IPS DF 4.7 (cell line): ENCODE measurements at regions not wholly inside any gene's neighbourhood (a gene's known extent, or its start where the extent isn't known, plus 50 kb on each side); places are given as distances from the start of the nearest gene placed in this dataset.
"Not testable (repeated sequence)": the region's sequence is repeated elsewhere in the genome, so short reads cannot be mapped to it uniquely, and the experiment has no call there.

Source experiments
- DNase-seq: peaks from one replicate; pipeline ENCODE4 v3.0.0-alpha.2; 2013; ENCODE audit warnings: low spot score; ENCODE audit errors: extremely low read depth

DNA sequence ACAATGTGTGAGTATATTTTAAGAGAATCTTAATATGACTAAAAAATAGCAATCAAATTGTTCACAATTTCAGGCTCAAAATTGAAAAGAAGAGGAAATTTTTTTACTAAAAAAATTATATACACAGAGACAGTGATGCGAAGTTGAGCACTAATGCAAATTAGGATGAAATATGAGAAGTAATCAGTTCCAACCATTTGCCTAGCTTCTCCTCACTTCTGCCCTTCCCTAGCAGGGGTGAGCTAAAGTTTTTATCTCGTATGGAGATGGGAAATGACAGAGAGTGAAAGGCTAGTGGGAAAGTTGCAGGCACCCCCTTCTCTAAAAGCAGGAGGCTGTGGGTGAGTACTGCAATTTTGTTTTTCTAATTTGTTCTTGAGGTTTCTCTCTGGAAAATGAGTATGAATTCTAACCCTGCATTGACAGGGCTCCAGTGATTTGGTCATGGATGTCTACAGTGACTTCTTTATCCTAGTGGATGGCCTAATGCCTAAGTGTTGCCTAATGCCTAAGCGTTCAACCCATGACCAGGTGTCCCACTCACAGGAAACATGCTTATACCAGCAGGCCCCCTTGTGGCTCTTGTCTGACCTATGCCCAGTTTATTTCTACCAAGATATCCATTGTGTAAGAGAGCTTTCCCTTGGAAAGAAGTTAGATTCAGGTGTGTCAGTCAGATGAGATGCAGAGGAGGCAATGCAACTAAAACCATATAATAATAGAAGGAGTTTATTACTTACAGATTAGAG lies 78.0 kb upstream of the HNMT start:
- no peak for DNase-seq

DNA sequence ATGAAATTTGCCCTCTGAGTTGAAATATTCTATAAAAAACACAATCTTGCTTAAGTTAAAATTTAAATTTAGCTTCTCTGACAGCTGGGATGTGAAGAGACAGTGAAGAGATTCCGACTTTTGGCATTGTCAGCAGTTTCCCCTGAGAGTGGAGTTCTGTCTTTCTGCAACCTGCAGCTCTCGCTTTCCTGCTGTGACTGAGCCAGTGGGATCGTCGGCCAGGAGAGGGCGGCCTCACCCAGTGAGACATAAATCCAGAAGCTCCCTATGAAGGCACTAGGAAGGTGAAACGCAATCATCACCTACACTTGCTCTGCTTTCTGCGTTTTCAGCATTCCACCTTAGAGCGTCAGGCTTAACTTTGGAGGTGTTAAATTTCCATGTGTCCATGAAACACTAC lies 75.4 kb upstream of the HNMT start:
- DNase-seq: peak; percentile 38

DNA sequence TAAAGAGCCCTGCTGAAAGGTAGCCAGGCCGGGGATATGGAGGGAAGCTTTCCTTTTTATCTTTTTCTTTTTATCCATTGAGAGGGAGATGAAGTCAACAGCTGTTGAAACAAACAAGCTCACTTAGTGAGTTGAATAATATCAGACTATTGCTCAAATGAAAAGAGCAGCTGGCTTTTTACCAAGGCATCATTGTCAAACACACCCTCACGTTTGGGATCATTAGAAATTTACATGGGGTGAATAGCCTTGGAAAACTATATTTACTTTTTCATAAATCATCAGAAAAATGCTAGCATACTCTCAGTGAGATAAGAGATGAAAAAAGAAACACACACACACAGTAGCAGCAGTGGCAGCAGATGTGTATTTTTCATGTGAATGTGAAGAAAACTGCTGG lies 71.5 kb upstream of the HNMT start:
- DNase-seq: no peak

DNA sequence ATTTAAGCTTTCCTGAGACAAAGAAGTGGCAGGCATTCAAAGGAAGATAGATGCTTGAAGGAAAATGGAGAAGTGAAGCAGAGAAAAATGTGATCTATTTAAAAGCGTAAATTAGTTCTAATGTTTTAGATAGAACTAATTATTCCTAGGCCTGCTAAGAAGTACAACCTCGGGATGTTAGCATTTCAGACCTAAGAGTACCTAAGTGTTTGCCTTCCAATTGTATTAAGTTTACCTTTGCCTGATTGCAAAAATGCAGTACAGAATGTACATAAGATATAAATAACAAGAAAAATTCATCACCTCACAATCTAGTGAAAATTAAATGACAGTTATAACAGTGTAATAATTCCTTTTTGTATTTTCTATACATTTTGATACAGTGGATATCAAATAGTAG lies 71.1 kb upstream of the HNMT start:
- no peak for DNase-seq

DNA sequence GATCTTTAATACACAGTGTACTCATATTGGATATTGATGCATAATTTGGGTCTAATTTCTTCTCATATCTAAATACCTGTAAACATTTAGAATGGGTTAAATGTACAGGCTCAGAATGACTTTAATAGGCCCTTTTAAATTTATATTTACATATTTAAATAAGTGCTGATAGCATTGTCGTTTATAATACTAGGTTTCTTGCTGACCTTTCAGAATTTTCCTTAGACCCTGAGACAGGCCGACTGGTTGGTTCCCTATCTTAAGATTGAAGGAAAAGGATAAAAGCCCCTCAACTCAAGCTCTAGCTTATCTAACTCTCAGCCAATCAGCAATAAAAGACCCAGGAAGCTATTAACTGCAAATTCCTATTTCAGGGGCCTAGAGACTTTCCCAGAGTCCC lies 67.8 kb upstream of the HNMT start:
- DNase-seq: no peak

DNA sequence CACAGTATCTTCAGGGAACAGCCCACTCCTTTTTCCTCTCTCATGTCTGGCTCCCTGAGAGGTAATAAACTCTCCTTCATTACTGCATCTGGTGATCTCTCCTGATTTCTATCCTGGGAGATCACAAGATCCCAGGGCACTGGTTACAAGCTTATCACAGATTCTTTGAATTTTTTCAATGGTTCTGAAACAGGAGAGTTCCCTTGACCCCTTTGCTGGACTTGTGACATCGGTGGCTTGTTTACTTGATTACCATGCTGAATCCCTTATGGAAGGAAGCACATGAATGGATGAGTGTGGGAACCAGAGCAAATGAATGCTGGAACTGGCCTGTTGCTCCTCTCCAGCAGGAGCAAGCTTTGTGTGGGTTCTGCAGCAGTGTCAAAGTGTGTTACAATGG lies 67.2 kb upstream of the HNMT start:
- no peak for DNase-seq

DNA sequence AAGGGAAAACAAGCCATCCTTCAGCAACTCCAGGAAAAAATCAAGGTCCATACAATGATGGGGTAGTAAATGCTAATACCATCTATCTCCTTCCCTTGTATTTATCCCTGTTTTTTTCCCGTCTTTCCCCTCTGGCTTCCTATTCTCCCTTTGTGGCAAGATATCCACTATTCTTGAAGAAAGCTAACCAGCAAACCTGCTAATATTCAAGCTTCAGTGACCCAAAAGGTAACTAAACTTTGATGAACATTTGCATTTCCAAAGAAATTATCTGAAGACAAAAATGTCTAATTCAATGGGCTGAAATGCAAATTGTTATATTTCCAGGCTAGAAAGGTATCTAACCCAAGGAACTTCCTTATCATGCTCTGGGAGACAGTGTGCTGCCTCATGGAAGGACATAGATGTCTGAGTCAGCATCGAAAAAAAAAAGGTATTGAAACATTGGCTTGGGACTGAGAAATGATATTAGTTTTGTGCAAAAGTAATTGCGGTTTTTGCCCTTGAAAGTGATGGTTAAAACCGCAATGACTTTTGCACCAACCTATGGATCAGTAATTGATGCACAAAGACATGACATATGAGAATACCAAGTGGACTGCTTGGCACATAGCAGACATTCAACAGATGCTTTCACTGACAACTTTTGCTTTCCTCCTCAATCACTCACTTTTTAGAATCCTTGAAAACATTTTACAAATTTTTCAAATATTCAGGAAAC lies 63.7 kb upstream of the HNMT start:
- DNase-seq: no peak

DNA sequence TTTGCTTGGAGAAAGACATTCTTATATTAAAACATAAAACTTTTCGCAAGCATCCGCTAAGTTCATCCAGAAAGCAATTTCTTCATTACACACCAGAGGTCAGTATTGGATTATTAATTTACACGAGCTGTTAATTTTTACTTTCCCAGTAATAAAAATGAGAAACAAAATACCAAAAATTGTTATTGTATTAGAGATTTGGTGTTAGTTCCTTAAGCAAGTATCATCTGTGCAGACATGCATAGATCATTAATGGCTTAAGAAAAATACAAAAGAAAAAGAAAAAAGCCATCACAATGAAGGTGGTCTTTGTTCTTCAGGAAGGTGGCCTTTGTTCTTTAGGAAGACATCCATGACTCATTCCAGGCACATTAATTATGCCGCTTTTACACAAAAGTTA lies 53.6 kb upstream of the HNMT start:
- DNase-seq: no peak

DNA sequence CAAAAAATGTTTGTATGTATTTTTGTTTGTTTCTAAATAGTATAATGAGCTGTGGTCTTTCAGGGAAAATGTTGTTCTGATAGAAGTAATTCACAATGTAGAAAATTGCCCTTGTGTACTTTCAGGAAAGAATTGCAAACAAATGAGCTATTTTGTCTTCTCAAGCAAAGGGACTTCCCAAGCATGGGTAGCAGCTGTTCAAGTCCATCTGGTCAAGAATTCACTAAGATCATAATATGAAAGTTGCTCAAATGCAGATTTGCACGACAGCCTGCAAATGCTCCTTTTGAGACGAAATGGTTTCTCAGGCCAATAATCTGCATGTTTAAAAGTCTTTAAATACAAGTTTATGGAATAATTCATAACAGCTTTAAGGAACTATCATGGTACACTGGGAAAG lies 51.9 kb upstream of the HNMT start:
- no peak for DNase-seq

DNA sequence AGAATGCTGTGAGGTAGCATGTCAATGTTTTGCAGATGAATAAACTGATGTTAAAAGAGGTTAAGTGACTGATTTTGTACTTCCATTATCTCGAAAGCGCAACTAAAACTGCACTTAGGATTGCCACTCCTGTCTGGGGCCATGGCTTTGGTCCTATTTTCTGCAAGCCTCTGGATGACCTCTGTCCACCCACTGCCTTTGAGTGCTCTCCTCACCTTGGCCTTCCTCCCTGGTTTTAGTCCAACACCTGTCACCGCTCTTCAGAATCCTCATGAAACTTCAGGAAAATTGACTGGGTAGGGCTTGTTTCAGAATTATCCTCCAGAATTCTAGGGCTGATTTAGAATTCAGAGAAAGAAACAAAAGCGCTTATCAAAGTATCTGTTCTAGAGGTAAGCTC lies 51.1 kb upstream of the HNMT start:
- no peak for DNase-seq

DNA sequence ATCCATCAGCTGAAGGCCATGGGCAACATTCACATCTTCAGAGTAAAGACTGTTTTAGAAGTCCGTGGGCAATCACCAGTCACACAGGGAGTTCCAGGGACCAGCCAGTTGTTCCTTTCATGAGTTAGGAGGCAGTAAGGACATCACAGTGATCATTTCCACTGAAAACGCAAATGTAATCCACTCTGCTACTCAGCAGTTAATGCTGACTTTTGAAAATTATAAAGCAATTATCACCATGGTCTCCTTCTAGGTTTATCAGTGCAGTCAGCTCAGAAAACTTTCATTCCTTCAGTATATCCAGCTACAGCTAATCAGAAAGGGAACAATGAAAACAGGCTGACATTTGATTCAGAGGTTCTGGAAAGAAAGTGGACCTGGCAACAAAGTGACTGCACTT lies 50.6 kb upstream of the HNMT start:
- not testable (repeated sequence) for DNase-seq
